ENCODE measurements at regions not wholly inside any gene's neighbourhood (a gene's known extent, or its start where the extent isn't known, plus 50 kb on each side); places are given as distances from the start of the nearest gene placed in this dataset.

DNA sequence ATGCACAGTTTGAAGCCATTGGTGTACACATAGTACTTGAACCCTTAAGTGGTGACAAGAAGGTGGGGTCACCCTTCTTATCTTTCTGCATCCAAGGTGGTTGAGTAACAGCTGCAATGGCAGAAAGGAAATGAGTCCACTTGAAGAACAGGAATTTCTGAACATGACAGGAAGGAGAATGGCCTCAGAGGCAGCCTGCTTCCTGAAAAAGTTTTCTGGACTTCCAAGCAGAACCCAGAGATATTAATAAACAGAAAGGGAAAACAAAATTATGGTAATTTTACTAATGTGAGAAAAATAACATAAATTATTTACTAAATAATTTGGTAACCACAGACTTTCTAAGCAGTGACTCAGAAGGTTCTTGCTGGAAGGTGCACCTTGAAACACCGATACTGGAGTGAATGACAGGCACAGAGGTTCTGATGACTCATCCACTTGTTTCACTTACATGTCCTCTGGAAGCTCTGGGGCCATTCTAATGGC is 119.9 kb upstream of the HS3ST1 start:
- Histone ChIP-seq H3K4me3 (no peak overlapping the region), H3K36me3 (no peaks in the 10 kb centered on the region), H3K27me3 (no peaks in the 10 kb centered on the region), H3K9me3 (no peaks in the 10 kb centered on the region), H3K27ac (no peak overlapping the region), H3K4me1 (no peaks in the 10 kb centered on the region)
- in situ Hi-C loops (cut with MboI; ENCODE audit: low sequenced_read_pairs in 4 of 4) (no loop called here), intact Hi-C loops (cut with DNase I; ENCODE audit: low total_unique reads) (no loop called here)
- ATAC-seq (no peak), DNase-seq (no peak)
- TF ChIP-seq, protein P1, sequence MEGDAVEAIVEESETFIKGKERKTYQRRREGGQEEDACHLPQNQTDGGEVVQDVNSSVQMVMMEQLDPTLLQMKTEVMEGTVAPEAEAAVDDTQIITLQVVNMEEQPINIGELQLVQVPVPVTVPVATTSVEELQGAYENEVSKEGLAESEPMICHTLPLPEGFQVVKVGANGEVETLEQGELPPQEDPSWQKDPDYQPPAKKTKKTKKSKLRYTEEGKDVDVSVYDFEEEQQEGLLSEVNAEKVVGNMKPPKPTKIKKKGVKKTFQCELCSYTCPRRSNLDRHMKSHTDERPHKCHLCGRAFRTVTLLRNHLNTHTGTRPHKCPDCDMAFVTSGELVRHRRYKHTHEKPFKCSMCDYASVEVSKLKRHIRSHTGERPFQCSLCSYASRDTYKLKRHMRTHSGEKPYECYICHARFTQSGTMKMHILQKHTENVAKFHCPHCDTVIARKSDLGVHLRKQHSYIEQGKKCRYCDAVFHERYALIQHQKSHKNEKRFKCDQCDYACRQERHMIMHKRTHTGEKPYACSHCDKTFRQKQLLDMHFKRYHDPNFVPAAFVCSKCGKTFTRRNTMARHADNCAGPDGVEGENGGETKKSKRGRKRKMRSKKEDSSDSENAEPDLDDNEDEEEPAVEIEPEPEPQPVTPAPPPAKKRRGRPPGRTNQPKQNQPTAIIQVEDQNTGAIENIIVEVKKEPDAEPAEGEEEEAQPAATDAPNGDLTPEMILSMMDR (IDR thresholded peaks at IDR 0.05 in 4 of 5, conservative IDR thresholded peaks at IDR 0.05 in 1 of 5): no peak
- TF ChIP-seq POLR2A (IDR thresholded peaks at IDR 0.05): no peak

DNA sequence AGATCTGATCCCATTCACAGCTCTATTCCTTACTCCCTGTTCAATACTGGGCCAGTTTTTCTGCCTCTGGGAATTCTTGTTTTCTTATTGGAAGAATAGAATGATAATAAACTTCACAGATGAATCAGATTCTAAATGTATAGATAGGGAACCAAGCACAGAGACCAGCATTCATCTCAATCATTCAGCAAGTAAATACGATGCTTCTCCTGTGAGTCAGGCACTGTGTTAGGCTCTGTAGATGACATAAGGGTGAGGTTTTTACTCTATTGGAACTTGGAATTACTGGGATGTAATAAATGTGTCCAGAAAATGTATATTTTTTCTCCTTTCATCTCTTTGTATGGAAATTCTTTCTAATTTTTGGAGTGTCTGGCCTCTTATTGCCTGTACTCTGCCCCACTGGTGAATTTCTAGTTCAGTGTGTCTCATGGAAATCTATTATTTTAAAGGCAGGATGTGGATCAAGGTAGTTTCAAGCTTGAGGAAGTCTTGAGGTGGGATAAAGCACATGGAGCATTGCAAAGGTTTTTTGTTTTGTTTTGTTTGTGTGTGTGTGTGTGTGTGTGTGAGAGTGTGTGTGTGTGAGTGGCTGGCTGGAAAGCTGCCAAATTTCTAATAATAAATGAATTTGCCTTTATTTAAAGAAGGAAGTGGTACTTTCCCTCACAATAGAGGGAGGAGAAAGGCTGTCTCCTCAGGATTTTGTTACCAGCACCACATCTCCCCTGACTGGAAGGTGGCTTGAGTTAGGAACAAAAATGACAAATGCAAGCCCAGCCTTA is 117.9 kb upstream of the HS3ST1 start:
- in situ Hi-C loops (cut with MboI; ENCODE audit: low sequenced_read_pairs in 4 of 4): no loop called here
- Histone ChIP-seq H3K4me3 (no peak overlapping the region), H3K4me1 (no peaks in the 10 kb centered on the region), H3K9me3 (no peaks in the 10 kb centered on the region), H3K27ac (no peak overlapping the region), H3K36me3 (no peaks in the 10 kb centered on the region), H3K27me3 (no peaks in the 10 kb centered on the region)
- DNase-seq (no peak), ATAC-seq (no peak)
- intact Hi-C loops (cut with DNase I; ENCODE audit: low total_unique reads): no loop called here
- TF ChIP-seq, protein P1 (IDR thresholded peaks at IDR 0.05 in 4 of 5, conservative IDR thresholded peaks at IDR 0.05 in 1 of 5): no peak
- no peak for TF ChIP-seq POLR2A (IDR thresholded peaks at IDR 0.05)

DNA sequence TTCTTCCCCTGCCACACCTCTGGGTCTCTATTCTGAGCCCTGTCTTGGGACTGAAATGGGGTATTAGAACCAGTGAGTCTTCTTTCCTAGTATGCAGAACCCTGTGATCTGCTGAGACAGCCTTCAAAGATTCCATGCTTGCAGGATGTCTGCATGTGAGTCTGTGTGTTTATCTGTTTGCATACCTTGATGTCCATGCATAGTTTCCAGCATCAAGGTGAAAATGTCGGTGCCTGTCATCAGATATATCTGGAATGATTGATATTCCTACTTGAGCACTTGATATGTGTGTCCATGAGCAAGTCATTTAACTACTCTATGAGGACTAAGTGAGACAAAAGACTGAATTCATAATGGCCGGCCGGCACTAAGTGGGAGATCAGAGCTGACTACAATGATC is 117.0 kb upstream of the HS3ST1 start:
- no peak overlapping the region for H3K4me3 ChIP-seq
- DNase-seq (no peak), ATAC-seq (no peak)
- no peak overlapping the region for H3K27ac ChIP-seq
- no peaks in the 10 kb centered on the region for H3K27me3 ChIP-seq
- H3K4me1 ChIP-seq: no peaks in the 10 kb centered on the region
- in situ Hi-C loops (cut with MboI; ENCODE audit: low sequenced_read_pairs in 4 of 4): no loop called here
- H3K36me3 ChIP-seq: no peaks in the 10 kb centered on the region
- no peaks in the 10 kb centered on the region for H3K9me3 ChIP-seq
- intact Hi-C loops (cut with DNase I; ENCODE audit: low total_unique reads): no loop called here
- TF ChIP-seq, protein P1 (IDR thresholded peaks at IDR 0.05 in 4 of 5, conservative IDR thresholded peaks at IDR 0.05 in 1 of 5): no peak
- no peak for TF ChIP-seq POLR2A (IDR thresholded peaks at IDR 0.05)

DNA sequence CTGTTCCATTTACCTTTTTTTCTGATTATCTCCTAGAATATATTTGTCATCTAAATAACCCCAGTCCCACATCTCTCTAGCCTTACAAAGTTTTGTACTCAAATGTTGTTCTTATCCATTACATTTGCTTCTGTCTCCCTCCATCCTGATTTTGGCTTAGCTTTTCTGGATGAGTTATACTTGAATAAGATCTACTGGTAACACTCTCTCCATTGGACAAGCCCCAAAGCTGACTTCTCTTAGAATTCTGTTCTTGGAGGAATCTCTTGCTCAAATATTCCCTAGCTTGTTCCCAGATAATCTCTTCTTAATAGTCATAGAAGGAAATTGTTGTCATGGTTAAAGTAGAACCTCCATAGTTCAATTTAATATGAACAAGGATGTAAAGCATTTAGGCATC is 115.5 kb upstream of the HS3ST1 start:
- Histone ChIP-seq H3K4me3 (no peak overlapping the region), H3K27me3 (no peaks in the 10 kb centered on the region), H3K27ac (no peak overlapping the region), H3K36me3 (no peaks in the 10 kb centered on the region), H3K4me1 (no peaks in the 10 kb centered on the region), H3K9me3 (no peaks in the 10 kb centered on the region)
- intact Hi-C loops (cut with DNase I; ENCODE audit: low total_unique reads): no loop called here
- in situ Hi-C loops (cut with MboI; ENCODE audit: low sequenced_read_pairs in 4 of 4): no loop called here
- DNase-seq (no peak), ATAC-seq (no peak)
- TF ChIP-seq POLR2A (IDR thresholded peaks at IDR 0.05): no peak
- TF ChIP-seq, protein P1 (IDR thresholded peaks at IDR 0.05 in 4 of 5, conservative IDR thresholded peaks at IDR 0.05 in 1 of 5): no peak
